ENCODE measurements at regions not wholly inside any gene's neighbourhood (a gene's known extent, or its start where the extent isn't known, plus 50 kb on each side); places are given as distances from the start of the nearest gene placed in this dataset.

DNA sequence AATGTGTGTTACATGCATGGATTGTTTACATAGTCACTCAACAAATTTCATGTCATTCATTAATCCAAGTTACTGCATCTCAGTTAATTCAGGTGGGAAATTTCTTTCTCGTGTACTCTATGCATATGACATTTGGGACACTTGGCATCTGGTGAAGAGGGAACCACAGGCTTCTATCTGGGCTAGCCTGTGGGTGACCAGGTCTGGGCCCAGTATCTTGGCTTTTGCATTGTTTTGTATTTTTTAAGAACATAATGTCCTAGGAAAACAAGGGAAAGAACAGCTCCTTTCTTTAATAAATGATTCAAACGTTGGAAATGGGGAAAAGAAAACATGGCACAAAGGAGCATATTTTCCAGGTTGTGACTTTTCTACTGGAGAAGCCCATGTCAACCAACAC, 331.1 kb downstream of the WDR11 start:
- TF ChIP-seq, protein P1, sequence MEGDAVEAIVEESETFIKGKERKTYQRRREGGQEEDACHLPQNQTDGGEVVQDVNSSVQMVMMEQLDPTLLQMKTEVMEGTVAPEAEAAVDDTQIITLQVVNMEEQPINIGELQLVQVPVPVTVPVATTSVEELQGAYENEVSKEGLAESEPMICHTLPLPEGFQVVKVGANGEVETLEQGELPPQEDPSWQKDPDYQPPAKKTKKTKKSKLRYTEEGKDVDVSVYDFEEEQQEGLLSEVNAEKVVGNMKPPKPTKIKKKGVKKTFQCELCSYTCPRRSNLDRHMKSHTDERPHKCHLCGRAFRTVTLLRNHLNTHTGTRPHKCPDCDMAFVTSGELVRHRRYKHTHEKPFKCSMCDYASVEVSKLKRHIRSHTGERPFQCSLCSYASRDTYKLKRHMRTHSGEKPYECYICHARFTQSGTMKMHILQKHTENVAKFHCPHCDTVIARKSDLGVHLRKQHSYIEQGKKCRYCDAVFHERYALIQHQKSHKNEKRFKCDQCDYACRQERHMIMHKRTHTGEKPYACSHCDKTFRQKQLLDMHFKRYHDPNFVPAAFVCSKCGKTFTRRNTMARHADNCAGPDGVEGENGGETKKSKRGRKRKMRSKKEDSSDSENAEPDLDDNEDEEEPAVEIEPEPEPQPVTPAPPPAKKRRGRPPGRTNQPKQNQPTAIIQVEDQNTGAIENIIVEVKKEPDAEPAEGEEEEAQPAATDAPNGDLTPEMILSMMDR (IDR thresholded peaks at IDR 0.05): no peak
- no peak for TF ChIP-seq POLR2A (IDR thresholded peaks at IDR 0.05)

Measured in thyroid gland (tissue), 4 donors.